ENCODE measurements at regions not wholly inside any gene's neighbourhood (a gene's known extent, or its start where the extent isn't known, plus 50 kb on each side); places are given as distances from the start of the nearest gene placed in this dataset.

GRCh38 chr11:104602643-104603042 lies 295.6 kb downstream of the CASP12 start:
- no CpG with 5 or more reads among the region's 4 CpGs for WGBS, 2 experiments (ENCODE audit: extremely low coverage in 2 of 2, insufficient read length in 1 of 2)
- no peak overlapping the region for H2AK9ac ChIP-seq (replicated peaks; ENCODE audit: low read depth, low read length, poor library complexity)
- H3K56ac ChIP-seq (ENCODE audit: extremely low read depth, insufficient read depth, low read length) = no peak overlapping the region
- no peaks in the 10 kb centered on the region for H3K9me3 ChIP-seq (ENCODE audit: control insufficient read depth, insufficient read depth, low read length)
- H4K91ac ChIP-seq (ENCODE audit: insufficient read depth, low read depth, low read length) = no peak overlapping the region
- DNase-seq = peak; percentile 10
- POLR2A ChIA-PET (ENCODE audit: unreplicated experiment) = no interaction called here
- H3K4me1 ChIP-seq (ENCODE audit: control insufficient read depth, insufficient read depth, low read length) = no peaks in the 10 kb centered on the region
- H3K14ac ChIP-seq (replicated peaks; ENCODE audit: low read depth, low read length) = no peak overlapping the region
- H3K4ac ChIP-seq (ENCODE audit: low read depth, low read length) = no peak overlapping the region
- dilution Hi-C loops (cut with HindIII; ENCODE audit: low sequenced_read_pairs, unreplicated experiment) = no loop called here
- CTCF ChIA-PET = no interaction called here
- no peak overlapping the region for H3K4me3 ChIP-seq (ENCODE audit: insufficient read depth, low read depth, low read length)
- no peak overlapping the region for H2BK5ac ChIP-seq (ENCODE audit: low read depth, low read length, poor library complexity, severe bottlenecking)
- no TSS peak for BruUV-seq (replicated peaks)
- H3K9me1 ChIP-seq (ENCODE audit: insufficient read depth, low read length) = no peaks in the 10 kb centered on the region
- no peak for TF ChIP-seq CHD1 (IDR thresholded peaks at IDR 0.05; ENCODE audit: low read depth, low read length)
- TF ChIP-seq CEBPB (IDR thresholded peaks at IDR 0.05; ENCODE audit: low read depth, low read length) = no peak
- no peak for TF ChIP-seq RFX5 (IDR thresholded peaks at IDR 0.05; ENCODE audit: low read depth, low read length)
- no peak for TF ChIP-seq USF2 (IDR thresholded peaks at IDR 0.05; ENCODE audit: low read depth, low read length)
- no peak for TF ChIP-seq BHLHE40 (IDR thresholded peaks at IDR 0.05; ENCODE audit: low read depth, low read length)
- no peak for TF ChIP-seq ELK1 (IDR thresholded peaks at IDR 0.05; ENCODE audit: borderline replicate concordance, low read depth, low read length)
- no peak for TF ChIP-seq SMC3 (IDR thresholded peaks at IDR 0.05; ENCODE audit: low read depth, low read length)
- TF ChIP-seq FOS (IDR thresholded peaks at IDR 0.05; ENCODE audit: low read depth, low read length) = no peak
- no peak for TF ChIP-seq MAFK (IDR thresholded peaks at IDR 0.05; ENCODE audit: low read depth, low read length)
- no peak for TF ChIP-seq CTCF (conservative IDR thresholded peaks at IDR 0.05; ENCODE audit: low read depth, low read length)
- no peak for TF ChIP-seq RAD21 (IDR thresholded peaks at IDR 0.05; ENCODE audit: low read length)
- no peak for TF ChIP-seq RCOR1 (IDR thresholded peaks at IDR 0.05; ENCODE audit: insufficient replicate concordance, low read length)
- no peak for TF ChIP-seq NFE2L2 (IDR thresholded peaks at IDR 0.05; ENCODE audit: low read depth, low read length)
- no peak for TF ChIP-seq MAZ (IDR thresholded peaks at IDR 0.05; ENCODE audit: borderline replicate concordance, low read depth, low read length)
- TF ChIP-seq MXI1 (IDR thresholded peaks at IDR 0.05; ENCODE audit: borderline replicate concordance, low read depth, low read length) = no peak
- no peak for TF ChIP-seq POLR2A (IDR thresholded peaks at IDR 0.05; ENCODE audit: low read depth, low read length)
- no peaks in the 10 kb centered on the region for H3K36me3 ChIP-seq (ENCODE audit: control insufficient read depth, insufficient read depth, low read length)
- no peaks in the 10 kb centered on the region for H4K20me1 ChIP-seq (ENCODE audit: insufficient read depth, low read length)
- H4K5ac ChIP-seq (ENCODE audit: low read depth, low read length) = no peak overlapping the region
- H3K4me2 ChIP-seq (ENCODE audit: low read depth, low read length) = no peak overlapping the region
- no peak overlapping the region for H4K8ac ChIP-seq (ENCODE audit: low read depth in 2 of 2, low read length in 2 of 2)
- no peak overlapping the region for H3K27ac ChIP-seq (ENCODE audit: insufficient read depth, low read length)
- H2AK5ac ChIP-seq (ENCODE audit: low read depth, low read length) = no peak overlapping the region
- intact Hi-C loops (cut with micrococcal nuclease) = loop anchor here (10.0 kb wide), 2 partner anchors 362 to 678 kb away; partner anchors contain the start of gene CASP4
- no peak overlapping the region for H3K23ac ChIP-seq (ENCODE audit: low read depth, low read length)
- ATAC-seq (ENCODE audit: low read depth) = no peak
- H2AFZ ChIP-seq (replicated peaks; ENCODE audit: low read length, poor library complexity) = no peak overlapping the region
- no peak overlapping the region for H2BK20ac ChIP-seq (ENCODE audit: low read depth, low read length)
- in situ Hi-C loops (cut with MboI; ENCODE audit: low sequenced_read_pairs) = loop anchor here (10.0 kb wide), 1 partner anchor 1262 kb away; no protein-coding TSS in a partner anchor
- no peak overlapping the region for H2BK15ac ChIP-seq (ENCODE audit: low read depth, low read length)
- no peaks in the 10 kb centered on the region for H3K79me1 ChIP-seq (ENCODE audit: low read depth in 1 of 2, low read length in 2 of 2)
- no peak overlapping the region for H3K18ac ChIP-seq (ENCODE audit: low read depth, low read length)
- H2BK120ac ChIP-seq (ENCODE audit: low read depth, low read length) = no peak overlapping the region
- H3K9ac ChIP-seq (ENCODE audit: low read depth, low read length) = no peak overlapping the region
- H3K27me3 ChIP-seq (ENCODE audit: control insufficient read depth, insufficient read depth, low read length) = no peaks in the 10 kb centered on the region

Measured in IMR-90 (cell line).